Endothelial cell of umbilical vein (primary cell): ENCODE measurements at regions not wholly inside any gene's neighbourhood (a gene's known extent, or its start where the extent isn't known, plus 50 kb on each side); places are given as distances from the start of the nearest gene placed in this dataset.

Source experiments
- CTCF ChIP-seq, 2 donors: IDR thresholded peaks; 1 replicate in 1 of 2; 2 replicates in 1 of 2; pipeline ENCODE4 v1.5.1; 2011; ENCODE audit warnings: low read length in 2 of 2, mild to moderate bottlenecking in 2 of 2, moderate library complexity in 2 of 2, control low read depth in 1 of 2, inconsistent platforms in 1 of 2, low read depth in 1 of 2; ENCODE audit not compliant: insufficient read depth in 1 of 2; ENCODE audit errors: extremely low read depth in 1 of 2
- EZH2 ChIP-seq: IDR thresholded peaks from 2 replicates; pipeline ENCODE4 v1.6.1; 2012; ENCODE audit warnings: borderline replicate concordance, low read depth, mild to moderate bottlenecking, moderate library complexity, low read length, inconsistent platforms; ENCODE audit not compliant: severe bottlenecking
- FOS ChIP-seq: IDR thresholded peaks from 2 replicates; pipeline ENCODE4 v1.6.1; 2011; ENCODE audit warnings: mild to moderate bottlenecking, low read length, moderate library complexity, borderline replicate concordance; ENCODE audit not compliant: insufficient read depth
- GATA2 ChIP-seq: IDR thresholded peaks from 2 replicates; pipeline ENCODE4 v1.7.0; 2011; ENCODE audit warnings: low read depth, mild to moderate bottlenecking, moderate library complexity, mixed read lengths, low read length; ENCODE audit not compliant: insufficient read length, insufficient read depth
- MAX ChIP-seq: IDR thresholded peaks from 2 replicates; pipeline ENCODE4 v1.6.1; 2011; ENCODE audit not compliant: insufficient read depth, insufficient read length
- MYC ChIP-seq: IDR thresholded peaks from one replicate; pipeline ENCODE4 v1.6.1; 2011; ENCODE audit warnings: mild to moderate bottlenecking, low read depth, low read length
- POLR2A ChIP-seq: IDR thresholded peaks from 2 replicates; pipeline ENCODE4 v1.6.1; 2012; ENCODE audit warnings: low read depth, mild to moderate bottlenecking, control low read depth, low read length
- POLR2AphosphoS5 ChIP-seq: IDR thresholded peaks from 2 replicates; pipeline ENCODE4 v1.6.1; 2012; ENCODE audit warnings: low read depth, mild to moderate bottlenecking, control low read depth, low read length, moderate library complexity; ENCODE audit not compliant: insufficient read depth

- TF ChIP-seq CTCF (IDR thresholded peaks at IDR 0.05; ENCODE audit: extremely low read depth in 1 of 2, insufficient read depth in 1 of 2, low read depth in 1 of 2, low read length in 2 of 2) (no peak), EZH2 (no peak), POLR2AphosphoS5 (no peak), POLR2A (no peak), MYC (no peak), MAX (no peak), GATA2 (no peak), FOS (no peak)
Measured at GRCh38 chr22:22791438-22792181, 96.0 kb upstream of the IGLL5 start.
